A549 (cell line): ENCODE measurements at regions not wholly inside any gene's neighbourhood (a gene's known extent, or its start where the extent isn't known, plus 50 kb on each side); places are given as distances from the start of the nearest gene placed in this dataset.

Source experiments
- ATAC-seq, 2 experiments: fragments of 200-7000 bp in 1 of 2; fragments of >200 bp in 1 of 2; cut with Nextera tagmentation in 1 of 2; cut with Tn5 transposase in 1 of 2; 3 replicates each; pipeline versions ENCODE4 v1.8.0 to v1.9.1; 2018 to 2020; ENCODE audit warnings: mild to moderate bottlenecking in 1 of 2, moderate library complexity in 1 of 2
- CTCF ChIA-PET: fragments of 300-600 bp; sonication (Branson Sonifier 250); formaldehyde crosslinking; extraction: SDS; loops from one replicate; lab custom pipeline; 2021; ENCODE audit warnings: antibody characterized with exemption, inconsistent platforms; lab: Yijun Ruan, JAX
- POLR2A ChIA-PET: fragments of 350-600 bp; formaldehyde crosslinking; extraction: SDS; loops from one replicate; lab custom pipeline; 2021; ENCODE audit warnings: antibody characterized with exemption, inconsistent platforms; lab: Yijun Ruan, JAX
- DNase-seq, 2 experiments: peaks; one replicate each; pipeline versions ENCODE4 v3.0.0 to v3.0.0-alpha.2; 2011 to 2016; ENCODE audit warnings: low read depth in 1 of 2, low spot score in 1 of 2
- FAIRE-seq: peaks from 2 replicates; lab custom pipeline; 2011; peaks lifted over from hg19 to GRCh38; lab: Jason Lieb, UNC
- H3K27ac ChIP-seq, 2 experiments: fragments of >200 bp; sonication (Bioruptor Twin); formaldehyde crosslinking; 3 replicates each; pipeline ENCODE4 v1.5.1; 2016 to 2017
- H3K4me1 ChIP-seq: fragments of >200 bp; sonication (Bioruptor Twin); formaldehyde crosslinking; 3 replicates; pipeline ENCODE4 v1.6.1; 2016
- H3K4me2 ChIP-seq: fragments of >200 bp; sonication (Bioruptor Twin); formaldehyde crosslinking; 3 replicates; pipeline ENCODE4 v1.6.1; 2016
- H3K4me3 ChIP-seq: fragments of >200 bp; sonication (Bioruptor Twin); formaldehyde crosslinking; 3 replicates; pipeline ENCODE4 v1.5.1; 2016
- H3K9me3 ChIP-seq: fragments of >200 bp; sonication (Bioruptor Twin); formaldehyde crosslinking; 3 replicates; pipeline ENCODE4 v1.6.1; 2016
- CHD2 ChIP-seq: fragments of 150-350 bp; IDR thresholded peaks from 2 replicates; pipeline ENCODE4 v1.6.1; 2014; ENCODE audit warnings: low read length; ENCODE audit not compliant: partially characterized antibody
- CTCF ChIP-seq: fragments of >200 bp; sonication (Bioruptor Twin); formaldehyde crosslinking; IDR thresholded peaks from 3 replicates; pipeline ENCODE4 v1.5.1; 2016
- EP300 ChIP-seq, 2 experiments: fragments of >200 bp; sonication (Bioruptor Twin); formaldehyde crosslinking; IDR thresholded peaks; 2 replicates in 1 of 2; 3 replicates in 1 of 2; pipeline ENCODE4 v1.6.1; 2016 to 2017
- FOSL2 ChIP-seq, 2 experiments: fragments of 450-650 bp in 1 of 2; fragments of >200 bp in 1 of 2; sonication (Bioruptor Twin) in 1 of 2; formaldehyde crosslinking; IDR thresholded peaks; 2 replicates each; pipeline versions ENCODE4 v1.5.0 to v1.6.1; 2016 to 2020; ENCODE audit warnings: mild to moderate bottlenecking in 1 of 2, moderate library complexity in 1 of 2
- GATA3 ChIP-seq: IDR thresholded peaks from 2 replicates; pipeline ENCODE4 v1.6.1; 2012; ENCODE audit warnings: borderline replicate concordance
- HDAC2 ChIP-seq: fragments of 200-600 bp; sonication (generic); IDR thresholded peaks from 2 replicates; pipeline ENCODE4 v1.6.1; 2016
- HEYL ChIP-seq: fragments of 250-450 bp; sonication (Bioruptor Pico); IDR thresholded peaks from 2 replicates; pipeline ENCODE4 v1.8.0; 2021; ENCODE audit warnings: mild to moderate bottlenecking, moderate library complexity
- HMGXB4 ChIP-seq: fragments of 250-450 bp; sonication (Bioruptor Pico); IDR thresholded peaks from 2 replicates; pipeline ENCODE4 v1.5.0; 2021; ENCODE audit warnings: mild to moderate bottlenecking, moderate library complexity, borderline replicate concordance
- HOXA7 ChIP-seq: fragments of 250-450 bp; sonication (Bioruptor Pico); IDR thresholded peaks from 2 replicates; pipeline ENCODE4 v1.5.0; 2020; ENCODE audit warnings: mild to moderate bottlenecking, moderate library complexity
- HOXB5 ChIP-seq: fragments of 250-450 bp; sonication (Bioruptor Pico); IDR thresholded peaks from 2 replicates; pipeline ENCODE4 v1.5.0; 2020; ENCODE audit warnings: mild to moderate bottlenecking, moderate library complexity
- KDM1A ChIP-seq: fragments of 200-600 bp; sonication (generic); IDR thresholded peaks from 2 replicates; pipeline ENCODE4 v1.6.1; 2016; ENCODE audit warnings: low read depth, mild to moderate bottlenecking
- MAZ ChIP-seq: fragments of 150-350 bp; IDR thresholded peaks from 2 replicates; pipeline ENCODE4 v1.6.1; 2014; ENCODE audit warnings: antibody characterized with exemption, low read depth, low read length, borderline replicate concordance
- MYC ChIP-seq: IDR thresholded peaks from 2 replicates; pipeline ENCODE4 v1.6.1; 2012; ENCODE audit warnings: mild to moderate bottlenecking, inconsistent platforms, low read length, improper control_type of control experiment, borderline replicate concordance
- NFE2L2 ChIP-seq: fragments of 150-350 bp; conservative IDR thresholded peaks from 2 replicates; pipeline ENCODE4 v1.6.1; 2014; ENCODE audit warnings: low read length
- POLR2A ChIP-seq: IDR thresholded peaks from 2 replicates; pipeline ENCODE4 v1.6.1; 2012; ENCODE audit warnings: mild to moderate bottlenecking, low read length
- POLR2AphosphoS2 ChIP-seq: conservative IDR thresholded peaks from 2 replicates; pipeline ENCODE4 v1.6.1; 2012; ENCODE audit warnings: low read length, improper control_type of control experiment, inconsistent platforms
- RNF2 ChIP-seq: fragments of 200-600 bp; sonication (generic); IDR thresholded peaks from 2 replicates; pipeline ENCODE4 v1.6.1; 2016; ENCODE audit warnings: low read depth, mild to moderate bottlenecking, antibody characterized with exemption, moderate library complexity, borderline replicate concordance
- SMC3 ChIP-seq: fragments of >200 bp; sonication (Bioruptor Twin); formaldehyde crosslinking; IDR thresholded peaks from 3 replicates; pipeline ENCODE4 v1.6.1; 2018; ENCODE audit warnings: inconsistent platforms
- SREBF2 ChIP-seq: fragments of 450-650 bp; IDR thresholded peaks from 2 replicates; pipeline ENCODE4 v1.6.1; 2014; ENCODE audit warnings: mild to moderate bottlenecking, moderate library complexity
- TP53 ChIP-seq: fragments of 250-450 bp; sonication (Bioruptor Pico); IDR thresholded peaks from 2 replicates; pipeline ENCODE4 v1.5.0; 2021; ENCODE audit warnings: mild to moderate bottlenecking, moderate library complexity
- USF2 ChIP-seq: fragments of 450-650 bp; IDR thresholded peaks from 2 replicates; pipeline ENCODE4 v1.6.1; 2014; ENCODE audit warnings: antibody characterized with exemption
- WGBS: methylation state at CpG from one replicate; pipeline ENCODE4 v1.1.6; 2017; ENCODE audit errors: missing lambda C conversion rate; 5-methylcytosine and 5-hydroxymethylcytosine counted together
- TF ChIP-seq, protein P1 (sequence below): fragments of 250-450 bp; sonication (Bioruptor Pico); IDR thresholded peaks from 2 replicates; pipeline ENCODE4 v1.5.0; 2020; ENCODE audit warnings: low read depth, mild to moderate bottlenecking, moderate library complexity
- TF ChIP-seq, protein P2 (sequence below): IDR thresholded peaks from 2 replicates; pipeline ENCODE4 v1.6.1; 2012; ENCODE audit warnings: low read depth, borderline replicate concordance

DNA sequence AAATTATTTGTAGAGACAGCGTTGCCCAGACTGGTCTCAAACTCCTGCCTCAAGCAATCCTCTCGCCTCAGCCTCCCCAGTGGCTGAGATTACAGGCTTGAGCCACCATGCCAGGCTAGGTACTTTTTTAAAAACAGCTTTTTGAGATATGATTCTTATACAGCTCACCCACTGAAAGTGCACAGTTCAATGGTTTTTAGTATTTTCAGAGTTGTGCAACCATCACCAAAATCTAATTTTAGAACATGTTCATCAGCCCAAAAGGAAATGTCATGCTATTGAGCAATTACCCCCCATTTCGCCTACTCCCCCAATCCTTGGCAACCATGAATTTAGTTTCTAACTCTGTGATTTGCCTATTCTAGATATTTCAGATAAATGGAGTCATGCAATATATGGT is 73.7 kb downstream of the EVX1 start:
- no peaks in the 10 kb centered on the region for H3K9me3 ChIP-seq
- ChIA-PET CTCF (interaction anchor here (0.7 kb wide), 1 partner anchor 1332 kb away, joined by 3 read pairs; no protein-coding TSS in a partner anchor), POLR2A (no interaction called here)
- H3K4me2 ChIP-seq: no peak overlapping the region
- no peak overlapping the region for H3K4me3 ChIP-seq
- ATAC-seq (no peak), DNase-seq (no peak), FAIRE-seq (no peak)
- H3K27ac ChIP-seq: no peak overlapping the region
- TF ChIP-seq HEYL: no peak
- TF ChIP-seq EP300 (IDR thresholded peaks at IDR 0.05): no peak
- TF ChIP-seq RNF2: no peak
- TF ChIP-seq, protein P1, sequence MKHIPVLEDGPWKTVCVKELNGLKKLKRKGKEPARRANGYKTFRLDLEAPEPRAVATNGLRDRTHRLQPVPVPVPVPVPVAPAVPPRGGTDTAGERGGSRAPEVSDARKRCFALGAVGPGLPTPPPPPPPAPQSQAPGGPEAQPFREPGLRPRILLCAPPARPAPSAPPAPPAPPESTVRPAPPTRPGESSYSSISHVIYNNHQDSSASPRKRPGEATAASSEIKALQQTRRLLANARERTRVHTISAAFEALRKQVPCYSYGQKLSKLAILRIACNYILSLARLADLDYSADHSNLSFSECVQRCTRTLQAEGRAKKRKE (CRISPR knock-in tag): no peak
- no peak for TF ChIP-seq MYC
- TF ChIP-seq FOSL2 (IDR thresholded peaks at IDR 0.05): no peak
- TF ChIP-seq FOSL2 (CRISPR knock-in tag; IDR thresholded peaks at IDR 0.05): no peak
- no peak for TF ChIP-seq TP53
- TF ChIP-seq, protein P2, sequence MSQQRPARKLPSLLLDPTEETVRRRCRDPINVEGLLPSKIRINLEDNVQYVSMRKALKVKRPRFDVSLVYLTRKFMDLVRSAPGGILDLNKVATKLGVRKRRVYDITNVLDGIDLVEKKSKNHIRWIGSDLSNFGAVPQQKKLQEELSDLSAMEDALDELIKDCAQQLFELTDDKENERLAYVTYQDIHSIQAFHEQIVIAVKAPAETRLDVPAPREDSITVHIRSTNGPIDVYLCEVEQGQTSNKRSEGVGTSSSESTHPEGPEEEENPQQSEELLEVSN: no peak
- TF ChIP-seq HOXA7 (CRISPR knock-in tag): no peak
- no peak for TF ChIP-seq POLR2AphosphoS2
- no peak for TF ChIP-seq HOXB5 (CRISPR knock-in tag)
- TF ChIP-seq USF2: no peak
- TF ChIP-seq HDAC2: no peak
- TF ChIP-seq CHD2: no peak
- no peak for TF ChIP-seq POLR2A
- no peak for TF ChIP-seq GATA3
- TF ChIP-seq HMGXB4 (CRISPR knock-in tag): no peak
- no peak for TF ChIP-seq NFE2L2
- no peak for TF ChIP-seq MAZ
- no peaks in the 10 kb centered on the region for H3K4me1 ChIP-seq
- 55% methylated on average over 3 of the region's 3 CpGs for WGBS

DNA sequence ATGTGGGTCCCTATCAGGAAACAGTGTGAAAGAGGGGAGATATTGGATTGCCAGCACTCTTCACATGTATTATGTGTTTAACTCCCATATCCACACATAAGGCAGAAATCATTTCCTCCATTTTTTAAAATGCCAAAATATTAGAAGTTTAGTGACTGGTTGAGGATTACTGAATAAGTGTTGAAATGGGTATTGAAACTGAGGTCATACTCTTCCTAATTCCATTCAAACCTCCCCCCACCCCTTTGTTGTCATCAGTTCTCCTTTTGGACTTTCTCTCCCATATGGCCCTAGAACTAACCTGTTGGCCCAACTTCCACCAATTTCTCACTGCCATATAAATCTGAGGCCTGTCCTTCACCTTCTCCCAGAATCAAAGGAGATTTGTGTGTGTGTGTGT is 81.6 kb downstream of the EVX1 start:
- ATAC-seq: no peak
- Histone ChIP-seq H3K27ac (no peak overlapping the region), H3K4me3 (no peak overlapping the region), H3K4me1 (no peaks in the 10 kb centered on the region), H3K9me3 (no peaks in the 10 kb centered on the region), H3K4me2 (no peak overlapping the region)
- ChIA-PET POLR2A (no interaction called here), CTCF (interaction anchor here (1.3 kb wide), 1 partner anchor 13 kb away, joined by 3 read pairs; no protein-coding TSS in a partner anchor)
- DNase-seq: no peak
- no peak for FAIRE-seq
- TF ChIP-seq KDM1A (no peak), SREBF2 (no peak), HOXB5 (CRISPR knock-in tag) (no peak), CTCF (no peak), NFE2L2 (no peak), POLR2AphosphoS2 (no peak), SMC3 (no peak)
